NB4 (cell line): ENCODE measurements at regions not wholly inside any gene's neighbourhood (a gene's known extent, or its start where the extent isn't known, plus 50 kb on each side); places are given as distances from the start of the nearest gene placed in this dataset.

Experiments
- DNase-seq: peaks from one replicate; pipeline ENCODE4 v3.0.0; 2010; ENCODE audit warnings: low read depth
- H3K4me3 ChIP-seq: one replicate; pipeline ENCODE4 v1.5.1; 2011; ENCODE audit warnings: mild to moderate bottlenecking, low read depth, low read length, moderate library complexity
- MYC ChIP-seq: IDR thresholded peaks from 2 replicates; pipeline ENCODE4 v1.6.1; 2011; ENCODE audit warnings: low read depth, low read length
- POLR2A ChIP-seq: IDR thresholded peaks from 2 replicates; pipeline ENCODE4 v1.6.1; 2011; ENCODE audit warnings: mild to moderate bottlenecking; ENCODE audit not compliant: insufficient read length; ENCODE audit errors: extremely low read depth
- TF ChIP-seq, protein P1 (sequence below): IDR thresholded peaks from 2 replicates; pipeline ENCODE4 v1.6.1; 2011; ENCODE audit warnings: low read depth, low read length
- TF ChIP-seq, protein P2 (sequence below): IDR thresholded peaks from one replicate; pipeline ENCODE4 v1.5.1; 2012; ENCODE audit warnings: low read depth, low read length

DNA sequence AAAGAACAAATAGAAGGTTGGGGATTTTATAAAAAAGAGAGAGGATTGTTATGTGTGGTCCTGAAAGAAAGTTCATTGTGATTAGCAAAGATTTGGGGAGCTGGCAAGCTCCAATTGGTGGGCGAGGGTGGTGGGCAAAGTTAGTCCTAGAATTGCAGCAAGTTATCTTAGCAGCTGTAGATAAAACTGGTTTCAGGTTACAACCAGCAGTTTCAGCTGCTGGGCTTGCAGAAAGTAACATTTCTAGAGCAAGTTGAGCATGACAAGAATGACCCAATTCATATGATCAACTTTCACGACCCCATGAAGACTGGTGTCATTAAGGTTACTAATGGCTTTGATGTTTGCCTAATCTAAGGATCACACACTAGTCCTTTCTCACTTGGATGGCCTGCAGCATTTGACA is 177.9 kb upstream of the NUDT4 start:
- TF ChIP-seq MYC (no peak), POLR2A (no peak)
- TF ChIP-seq, protein P1, sequence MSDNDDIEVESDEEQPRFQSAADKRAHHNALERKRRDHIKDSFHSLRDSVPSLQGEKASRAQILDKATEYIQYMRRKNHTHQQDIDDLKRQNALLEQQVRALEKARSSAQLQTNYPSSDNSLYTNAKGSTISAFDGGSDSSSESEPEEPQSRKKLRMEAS = no peak
- TF ChIP-seq, protein P2, sequence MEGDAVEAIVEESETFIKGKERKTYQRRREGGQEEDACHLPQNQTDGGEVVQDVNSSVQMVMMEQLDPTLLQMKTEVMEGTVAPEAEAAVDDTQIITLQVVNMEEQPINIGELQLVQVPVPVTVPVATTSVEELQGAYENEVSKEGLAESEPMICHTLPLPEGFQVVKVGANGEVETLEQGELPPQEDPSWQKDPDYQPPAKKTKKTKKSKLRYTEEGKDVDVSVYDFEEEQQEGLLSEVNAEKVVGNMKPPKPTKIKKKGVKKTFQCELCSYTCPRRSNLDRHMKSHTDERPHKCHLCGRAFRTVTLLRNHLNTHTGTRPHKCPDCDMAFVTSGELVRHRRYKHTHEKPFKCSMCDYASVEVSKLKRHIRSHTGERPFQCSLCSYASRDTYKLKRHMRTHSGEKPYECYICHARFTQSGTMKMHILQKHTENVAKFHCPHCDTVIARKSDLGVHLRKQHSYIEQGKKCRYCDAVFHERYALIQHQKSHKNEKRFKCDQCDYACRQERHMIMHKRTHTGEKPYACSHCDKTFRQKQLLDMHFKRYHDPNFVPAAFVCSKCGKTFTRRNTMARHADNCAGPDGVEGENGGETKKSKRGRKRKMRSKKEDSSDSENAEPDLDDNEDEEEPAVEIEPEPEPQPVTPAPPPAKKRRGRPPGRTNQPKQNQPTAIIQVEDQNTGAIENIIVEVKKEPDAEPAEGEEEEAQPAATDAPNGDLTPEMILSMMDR = no peak
- no peak for DNase-seq
- H3K4me3 ChIP-seq = no peak overlapping the region

DNA sequence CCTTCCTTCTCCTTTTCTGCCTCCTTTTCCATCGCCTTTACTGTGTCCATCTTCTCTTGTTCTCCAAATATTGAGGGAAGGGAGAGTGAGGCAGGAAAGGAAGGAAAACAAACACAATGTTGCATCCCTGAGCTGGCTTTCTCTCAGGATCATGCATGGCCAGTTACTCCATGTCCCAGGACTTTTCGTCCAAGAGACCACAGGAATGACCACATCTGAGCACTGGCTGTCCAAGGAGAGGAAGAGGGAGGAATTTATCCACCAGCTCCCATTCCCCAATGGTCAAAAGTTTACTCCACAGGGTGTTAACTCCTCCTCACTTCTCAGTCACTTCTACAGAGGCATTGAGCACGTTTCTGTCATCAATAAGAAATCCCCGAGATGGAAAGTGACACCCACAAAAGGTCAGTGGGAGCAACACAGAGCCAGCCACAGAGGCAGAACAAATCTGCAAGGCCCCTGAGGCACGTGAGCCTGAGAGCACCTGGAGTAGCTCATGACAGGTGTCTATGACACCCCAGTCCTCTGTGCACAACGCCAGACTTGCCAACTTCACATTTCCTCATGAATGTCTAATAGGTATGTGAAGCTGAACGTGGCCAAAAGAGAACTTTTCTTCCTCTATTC is 177.3 kb upstream of the NUDT4 start:
- DNase-seq = no peak
- TF ChIP-seq MYC (no peak), POLR2A (no peak)
- TF ChIP-seq, protein P1 = no peak
- TF ChIP-seq, protein P2 = no peak
- no peak overlapping the region for H3K4me3 ChIP-seq

DNA sequence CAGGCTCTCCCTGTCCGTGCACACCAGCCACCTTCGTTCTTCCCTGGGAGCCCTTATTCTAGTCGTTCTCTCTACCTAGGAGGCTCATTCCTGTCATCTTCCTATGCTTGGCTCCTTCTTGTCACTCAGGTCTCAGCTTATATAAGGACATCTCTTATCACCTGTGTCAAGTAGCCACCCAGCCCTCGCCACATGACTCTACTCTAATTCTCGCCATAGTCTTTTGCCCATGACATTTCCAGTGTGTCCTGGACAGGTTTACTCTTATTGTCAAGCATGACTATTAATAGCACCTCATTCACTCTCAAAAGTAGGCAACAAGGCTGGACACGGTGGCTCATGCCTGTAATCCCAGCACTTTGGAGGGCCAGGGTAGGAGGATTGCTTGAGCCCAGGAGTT is 175.7 kb upstream of the NUDT4 start:
- H3K4me3 ChIP-seq = no peak overlapping the region
- TF ChIP-seq, protein P1 = no peak
- no peak for TF ChIP-seq POLR2A
- TF ChIP-seq, protein P2 = no peak
- TF ChIP-seq MYC = no peak
- no peak for DNase-seq

DNA sequence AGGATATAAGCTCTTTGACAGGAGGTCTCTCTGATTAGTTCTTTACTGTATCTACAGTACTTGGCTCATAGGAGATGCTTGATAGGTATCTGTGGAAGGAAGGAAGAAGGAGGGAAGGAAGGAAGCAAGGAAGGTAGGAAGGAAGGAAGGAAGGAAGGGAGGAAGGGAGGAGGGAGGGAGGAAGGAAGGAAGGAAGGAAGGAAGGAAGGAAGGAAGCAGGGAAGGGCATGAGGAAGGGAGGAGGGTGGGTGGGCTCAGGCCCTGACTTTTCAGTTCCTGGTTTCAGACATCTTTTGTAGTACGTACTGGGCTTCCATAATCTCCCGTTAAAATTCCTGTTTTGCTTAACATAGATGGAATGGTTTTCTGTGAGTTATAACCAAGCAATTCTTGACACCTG is 175.0 kb upstream of the NUDT4 start:
- TF ChIP-seq, protein P2 = no peak
- TF ChIP-seq, protein P1 = no peak
- no peak for TF ChIP-seq POLR2A
- TF ChIP-seq MYC = no peak
- DNase-seq = no peak
- H3K4me3 ChIP-seq = no peak overlapping the region

DNA sequence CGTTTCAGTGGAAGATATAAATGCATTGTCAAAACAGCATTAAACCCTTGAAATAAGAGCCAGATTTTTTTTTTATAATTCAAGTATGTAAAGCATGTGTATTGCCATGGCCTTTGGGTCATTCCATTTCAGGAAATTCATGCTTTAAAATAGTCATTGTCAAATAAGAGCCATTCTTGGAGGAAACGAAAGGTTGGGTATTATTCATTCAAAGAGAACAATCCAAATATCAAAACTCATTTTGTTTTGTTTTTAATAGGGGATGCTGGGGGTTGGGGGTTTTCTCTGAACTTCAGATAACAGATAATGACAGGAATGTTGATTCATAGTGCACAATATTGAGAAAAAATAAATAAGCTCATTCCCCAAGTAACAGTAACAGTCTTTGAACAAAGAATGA is 174.4 kb upstream of the NUDT4 start:
- DNase-seq = no peak
- no peak overlapping the region for H3K4me3 ChIP-seq
- TF ChIP-seq, protein P2 = no peak
- TF ChIP-seq POLR2A (no peak), MYC (no peak)
- TF ChIP-seq, protein P1 = no peak

DNA sequence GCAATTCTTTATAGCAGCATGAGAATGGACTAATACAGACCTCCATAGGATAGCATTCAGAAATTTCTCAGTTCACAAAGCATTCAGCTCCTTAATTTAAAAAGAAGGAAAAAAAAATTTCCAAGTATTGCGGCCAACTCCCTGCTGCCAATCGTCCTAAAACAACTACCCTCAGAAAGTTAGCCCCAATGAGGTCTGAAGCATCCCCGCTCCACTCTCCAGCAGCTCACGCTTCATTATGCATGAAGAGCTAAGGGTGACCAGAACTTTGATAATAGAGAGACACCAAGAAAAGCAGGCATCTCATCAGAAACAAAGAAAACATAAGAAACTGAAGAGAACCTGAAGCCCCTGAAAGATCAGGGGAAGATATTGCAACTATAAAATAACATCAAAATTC is 172.8 kb upstream of the NUDT4 start:
- TF ChIP-seq MYC = no peak
- TF ChIP-seq POLR2A = no peak
- TF ChIP-seq, protein P2 = no peak
- TF ChIP-seq, protein P1 = no peak
- H3K4me3 ChIP-seq = no peak overlapping the region
- DNase-seq = no peak
